ENCODE measurements at regions not wholly inside any gene's neighbourhood (a gene's known extent, or its start where the extent isn't known, plus 50 kb on each side); places are given as distances from the start of the nearest gene placed in this dataset.
A peak's percentile ranks its signal among the peaks of the same experiment; 100 is the strongest.
"Not testable (repeated sequence)": the region's sequence is repeated elsewhere in the genome, so short reads cannot be mapped to it uniquely, and the experiment has no call there.

GRCh38 chr17:26996146-26996916 is 297.6 kb upstream of the WSB1 start:
- 65% methylated on average over 6 of the region's 7 CpGs for WGBS
- H3K27me3 ChIP-seq; H3K27ac ChIP-seq; DNase-seq (ENCODE audit: low spot score in 2 of 2); H3K9me3 ChIP-seq; H3K36me3 ChIP-seq; H3K4me3 ChIP-seq; H3K4me1 ChIP-seq: not testable (repeated sequence)

- H3K27ac ChIP-seq; H3K9me3 ChIP-seq; DNase-seq (ENCODE audit: low spot score in 2 of 2); H3K27me3 ChIP-seq; H3K36me3 ChIP-seq; H3K4me1 ChIP-seq; H3K4me3 ChIP-seq: not testable (repeated sequence)
- WGBS = 63% methylated on average over 4 of the region's 4 CpGs
These were observed 286.0 kb upstream of the WSB1 start for GRCh38 chr17:27007734-27008531.

- H3K36me3 ChIP-seq = no peaks in the 10 kb centered on the region
- H3K4me3 ChIP-seq = no peak overlapping the region
- H3K4me1 ChIP-seq = no peaks in the 10 kb centered on the region
- peak in 1 of 2 donors; percentile 67 for DNase-seq (ENCODE audit: low spot score in 2 of 2)
- no peak overlapping the region for H3K27ac ChIP-seq
- H3K27me3 ChIP-seq = no peaks in the 10 kb centered on the region
- H3K9me3 ChIP-seq = peaks cover 4% of the 10 kb centered on the region
- TF ChIP-seq POLR2AphosphoS5 (IDR thresholded peaks at IDR 0.05) (no peak), EP300 (IDR thresholded peaks at IDR 0.05) (no peak), CTCF (IDR thresholded peaks at IDR 0.05) (no peak), POLR2A (IDR thresholded peaks at IDR 0.05) (no peak)
- WGBS = 86% methylated on average over 14 of the region's 14 CpGs
These were observed 284.8 kb upstream of the WSB1 start for GRCh38 chr17:27009087-27009486.

- not testable (repeated sequence) for H3K9me3 ChIP-seq; H3K27ac ChIP-seq; H3K36me3 ChIP-seq; H3K4me1 ChIP-seq; DNase-seq (ENCODE audit: low spot score in 2 of 2); H3K4me3 ChIP-seq; H3K27me3 ChIP-seq
- WGBS = 60% methylated on average over 1 of the region's 3 CpGs
These were observed 283.8 kb upstream of the WSB1 start for GRCh38 chr17:27010138-27010537.

GRCh38 chr17:27030552-27030951 is 263.4 kb upstream of the WSB1 start:
- peaks cover 12% of the 10 kb centered on the region for H3K9me3 ChIP-seq
- H3K27ac ChIP-seq; H3K4me3 ChIP-seq; H3K27me3 ChIP-seq; DNase-seq (ENCODE audit: low spot score in 2 of 2); H3K36me3 ChIP-seq; H3K4me1 ChIP-seq: not testable (repeated sequence)
- 73% methylated on average over 3 of the region's 3 CpGs for WGBS

GRCh38 chr17:27038676-27039075 is 255.2 kb upstream of the WSB1 start:
- Histone ChIP-seq H3K9me3 (no peaks in the 10 kb centered on the region), H3K27ac (no peak overlapping the region), H3K4me1 (no peaks in the 10 kb centered on the region), H3K27me3 (no peaks in the 10 kb centered on the region), H3K36me3 (no peaks in the 10 kb centered on the region), H3K4me3 (no peak overlapping the region)
- TF ChIP-seq POLR2AphosphoS5 (IDR thresholded peaks at IDR 0.05) = no peak
- no peak for TF ChIP-seq EP300 (IDR thresholded peaks at IDR 0.05)
- no peak for TF ChIP-seq POLR2A (IDR thresholded peaks at IDR 0.05)
- no peak for TF ChIP-seq CTCF (IDR thresholded peaks at IDR 0.05)
- WGBS = 40% methylated on average over 2 of the region's 2 CpGs
- no peak for DNase-seq (ENCODE audit: low spot score in 2 of 2)

GRCh38 chr17:27045039-27045438 is 248.9 kb upstream of the WSB1 start:
- H3K27me3 ChIP-seq; H3K9me3 ChIP-seq; H3K36me3 ChIP-seq; H3K4me3 ChIP-seq; H3K4me1 ChIP-seq; H3K27ac ChIP-seq; DNase-seq (ENCODE audit: low spot score in 2 of 2): not testable (repeated sequence)
- 94% methylated on average over 7 of the region's 12 CpGs for WGBS
